HL-60 (cell line): ENCODE measurements at regions not wholly inside any gene's neighbourhood (a gene's known extent, or its start where the extent isn't known, plus 50 kb on each side); places are given as distances from the start of the nearest gene placed in this dataset.

Experiments used
- DNase-seq, 2 experiments: peaks; one replicate each; pipeline ENCODE4 v3.0.0-alpha.2; 2010 to 2020; ENCODE audit warnings: low read depth in 1 of 2, low spot score in 1 of 2
- H3K27ac ChIP-seq: fragments of 250-450 bp; sonication (Bioruptor Pico); replicated peaks from 2 replicates; pipeline ENCODE4 v1.5.1; 2020; ENCODE audit warnings: mild to moderate bottlenecking, moderate library complexity
- H3K27me3 ChIP-seq: fragments of 250-450 bp; sonication (Bioruptor Pico); 2 replicates; pipeline ENCODE4 v1.5.1; 2021; ENCODE audit warnings: mild to moderate bottlenecking, moderate library complexity; ENCODE audit not compliant: insufficient read depth, poor library complexity, severe bottlenecking
- H3K4me3 ChIP-seq: replicated peaks from 2 replicates; pipeline ENCODE4 v1.5.1; 2011; ENCODE audit warnings: mild to moderate bottlenecking, control low read depth, low read length; ENCODE audit not compliant: insufficient read depth
- CTCF ChIP-seq: IDR thresholded peaks from one replicate; pipeline ENCODE4 v1.5.1; 2011; ENCODE audit warnings: low read length, control low read depth, inconsistent platforms; ENCODE audit not compliant: insufficient read depth
- GABPA ChIP-seq: IDR thresholded peaks from 2 replicates; pipeline ENCODE4 v1.6.1; 2012; ENCODE audit warnings: low read depth
- POLR2AphosphoS5 ChIP-seq: IDR thresholded peaks from 2 replicates; pipeline ENCODE4 v1.6.1; 2012; ENCODE audit warnings: low read depth
- REST ChIP-seq: IDR thresholded peaks from 2 replicates; pipeline ENCODE4 v1.6.1; 2012; ENCODE audit warnings: low read depth; ENCODE audit not compliant: insufficient replicate concordance
- SPI1 ChIP-seq: IDR thresholded peaks from 2 replicates; pipeline ENCODE4 v1.6.1; 2012; ENCODE audit warnings: low read depth, mild to moderate bottlenecking, borderline replicate concordance

- no peak for DNase-seq
- TF ChIP-seq REST (no peak), POLR2AphosphoS5 (no peak), SPI1 (no peak), CTCF (no peak), GABPA (no peak)
- H3K27me3 ChIP-seq = no peaks in the 10 kb centered on the region
- no peak overlapping the region for H3K4me3 ChIP-seq
- H3K27ac ChIP-seq = no peak overlapping the region
Measured at GRCh38 chrX:121227888-121228287, 180.5 kb downstream of the GLUD2 start.

DNA sequence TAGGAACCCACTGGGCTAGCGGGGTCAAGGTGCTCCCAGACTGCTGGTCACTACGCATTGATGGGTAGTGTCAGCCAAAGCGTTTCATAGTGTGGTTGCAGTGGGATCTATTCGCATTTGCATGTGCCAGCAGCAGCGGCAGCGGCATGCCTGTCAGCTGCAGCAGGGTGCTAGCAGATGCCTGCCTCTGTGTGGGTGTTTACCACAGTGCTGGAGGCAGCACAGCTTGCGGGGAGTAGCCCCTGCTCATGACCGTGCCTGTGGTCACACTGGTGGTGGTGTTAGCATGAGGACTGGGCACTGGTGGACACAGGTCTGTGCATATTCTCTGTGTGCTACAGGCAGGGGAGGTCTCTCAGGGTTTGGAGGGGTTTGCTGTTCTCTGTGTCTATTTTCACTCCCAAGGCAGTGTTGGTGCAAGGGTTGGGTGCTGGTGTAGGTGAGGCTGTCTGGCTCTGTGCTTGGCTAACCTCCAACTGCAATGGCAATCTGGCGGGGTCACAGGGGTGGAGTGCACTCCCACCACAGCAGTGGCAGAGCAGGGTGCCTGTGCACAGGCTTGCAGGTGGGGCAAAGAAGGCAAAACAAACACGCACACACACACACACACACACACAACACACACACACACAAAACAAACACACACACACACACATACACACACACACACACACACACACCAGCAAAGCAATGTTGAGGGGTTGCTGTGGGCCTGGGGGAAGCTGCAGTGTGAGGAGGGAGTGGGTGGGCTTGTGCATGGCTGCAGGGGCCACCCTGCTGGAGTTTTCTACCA lies 184.4 kb downstream of the GLUD2 start:
- no peaks in the 10 kb centered on the region for H3K27me3 ChIP-seq
- H3K4me3 ChIP-seq = no peak overlapping the region
- DNase-seq = no peak
- no peak overlapping the region for H3K27ac ChIP-seq
- TF ChIP-seq REST (no peak), CTCF (no peak), GABPA (no peak)

- Histone ChIP-seq H3K27me3 (no peaks in the 10 kb centered on the region), H3K27ac (no peak overlapping the region), H3K4me3 (no peak overlapping the region)
- no peak for DNase-seq
- TF ChIP-seq GABPA = no peak
- TF ChIP-seq REST = no peak
- TF ChIP-seq CTCF = no peak
- TF ChIP-seq SPI1 = no peak
- no peak for TF ChIP-seq POLR2AphosphoS5
Measured at GRCh38 chrX:121236040-121236439, 188.6 kb downstream of the GLUD2 start.
